NCI-H187 (cell line): ENCODE measurements at regions not wholly inside any gene's neighbourhood (a gene's known extent, or its start where the extent isn't known, plus 50 kb on each side); places are given as distances from the start of the nearest gene placed in this dataset.

Experiments used
- DNase-seq, 2 experiments: peaks; one replicate each; lab custom pipeline; 2025; lab: John Stamatoyannopoulos, UW

- no peak for DNase-seq
These were observed 62.0 kb downstream of the CNGA2 start for GRCh38 chrX:151796576-151796975.

DNA sequence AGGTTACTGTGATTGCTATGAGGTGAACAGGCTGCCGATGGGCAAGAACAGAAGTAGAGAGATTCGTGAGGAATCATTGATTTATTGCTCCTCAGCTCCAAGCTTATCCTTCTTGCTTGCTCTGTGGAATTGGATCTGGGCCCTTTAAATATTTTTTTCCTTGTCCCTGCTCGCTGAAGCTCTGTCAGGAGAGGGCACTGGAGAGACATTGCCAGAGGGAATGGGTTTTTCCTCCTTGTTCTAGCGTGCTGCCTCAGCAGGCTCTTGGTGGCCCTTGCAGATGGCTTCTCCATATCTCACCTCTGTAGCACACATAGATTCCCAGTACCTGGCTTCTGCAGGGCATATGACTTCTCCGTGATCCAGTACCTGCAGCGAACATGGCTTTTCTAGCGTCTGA lies 67.4 kb downstream of the CNGA2 start:
- DNase-seq, result no peak

DNA sequence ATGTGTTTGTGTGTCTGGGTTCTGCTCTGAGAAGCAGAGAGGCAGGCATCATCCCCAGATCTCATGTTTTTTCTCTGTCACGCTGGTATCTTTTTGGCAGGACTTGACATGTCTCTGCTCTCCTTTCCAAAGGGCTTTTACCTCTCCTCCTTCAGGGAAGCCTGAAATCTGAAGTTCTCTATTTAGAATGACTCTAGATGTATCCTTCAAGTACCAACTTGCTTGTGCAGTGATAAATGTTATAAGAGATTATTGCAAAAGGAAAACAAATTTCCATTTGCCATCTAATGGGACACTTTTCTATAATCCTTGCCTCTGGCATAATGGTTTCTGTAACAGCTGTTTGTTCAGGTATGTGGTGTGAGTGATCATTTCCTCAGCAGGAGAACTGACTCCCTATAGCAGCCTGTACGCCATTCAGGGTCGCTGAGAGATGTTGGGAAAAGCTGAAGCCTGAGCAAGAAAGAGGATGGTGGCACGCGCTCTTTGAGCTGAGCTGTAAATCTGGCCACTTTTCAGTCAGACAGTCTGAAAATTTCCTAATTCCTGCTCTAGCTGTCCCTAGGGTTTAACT lies 72.5 kb downstream of the CNGA2 start:
- no peak for DNase-seq

- DNase-seq, result no peak
These were observed 78.1 kb downstream of the CNGA2 start for GRCh38 chrX:151812661-151813060.

DNA sequence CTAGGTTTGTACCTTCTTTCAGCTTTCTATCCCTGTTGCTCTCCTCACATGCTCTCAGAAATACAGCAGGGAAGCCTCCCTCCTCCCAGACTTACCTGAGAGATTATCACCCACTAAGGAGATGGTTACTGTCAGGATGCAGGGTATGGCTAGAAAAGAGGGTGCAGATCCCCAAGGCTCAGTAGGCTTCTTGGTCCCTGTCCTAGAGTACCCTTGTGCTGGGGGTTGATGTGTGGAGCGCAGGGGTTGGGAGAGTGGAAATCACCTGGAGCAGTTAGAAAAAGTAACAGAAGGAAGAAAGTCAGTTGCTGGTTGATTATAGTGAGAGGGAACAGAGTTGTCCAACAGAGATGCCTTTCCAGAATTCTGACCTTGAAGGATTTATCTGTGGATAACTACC lies 80.2 kb downstream of the CNGA2 start:
- DNase-seq, result no peak

DNA sequence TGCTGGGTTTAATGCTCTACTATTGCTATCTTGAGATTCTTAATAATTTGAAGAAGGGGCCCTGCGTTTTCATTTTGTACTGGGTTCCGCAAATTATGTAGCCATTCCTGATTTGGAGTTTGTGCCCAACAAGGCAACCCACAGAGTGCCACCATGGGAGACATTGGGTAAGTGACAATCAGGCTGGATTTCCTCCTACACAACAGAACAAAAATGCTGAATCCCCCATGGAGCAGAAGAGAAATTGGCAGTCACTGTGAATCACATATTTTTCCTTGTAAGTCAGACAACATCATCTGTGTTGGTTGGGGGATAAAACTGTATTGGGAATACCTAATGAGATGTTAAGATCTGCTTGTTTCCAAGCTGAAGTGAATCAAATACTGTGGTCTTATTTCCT lies 80.9 kb downstream of the CNGA2 start:
- DNase-seq, result no peak

- no peak for DNase-seq
These were observed 82.4 kb downstream of the CNGA2 start for GRCh38 chrX:151816934-151817333.

DNA sequence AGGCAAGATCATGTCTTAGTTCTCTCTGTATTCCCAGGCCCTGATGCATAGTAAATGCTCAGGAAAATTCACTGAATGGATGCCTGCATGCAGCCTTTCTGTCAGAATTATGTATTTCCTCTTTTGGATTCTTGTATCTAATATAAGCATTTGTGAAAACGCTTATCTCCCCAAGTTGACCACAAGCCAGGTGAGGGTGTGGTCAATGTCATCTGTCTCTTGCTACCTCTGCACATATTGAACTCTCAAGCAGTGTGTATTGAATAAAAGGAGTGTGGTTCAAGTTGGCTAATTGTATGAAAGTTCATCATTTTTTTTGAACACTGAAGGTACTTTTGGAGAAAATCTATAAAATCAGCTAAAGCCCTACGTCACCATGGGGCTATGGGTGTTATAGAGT lies 84.3 kb downstream of the CNGA2 start:
- DNase-seq, result no peak

GRCh38 chrX:151821226-151821625 lies 86.7 kb downstream of the CNGA2 start:
- no peak for DNase-seq

GRCh38 chrX:151825007-151825406 lies 87.7 kb upstream of the MAGEA4 start:
- DNase-seq, result peak; percentile 36 to 62

DNA sequence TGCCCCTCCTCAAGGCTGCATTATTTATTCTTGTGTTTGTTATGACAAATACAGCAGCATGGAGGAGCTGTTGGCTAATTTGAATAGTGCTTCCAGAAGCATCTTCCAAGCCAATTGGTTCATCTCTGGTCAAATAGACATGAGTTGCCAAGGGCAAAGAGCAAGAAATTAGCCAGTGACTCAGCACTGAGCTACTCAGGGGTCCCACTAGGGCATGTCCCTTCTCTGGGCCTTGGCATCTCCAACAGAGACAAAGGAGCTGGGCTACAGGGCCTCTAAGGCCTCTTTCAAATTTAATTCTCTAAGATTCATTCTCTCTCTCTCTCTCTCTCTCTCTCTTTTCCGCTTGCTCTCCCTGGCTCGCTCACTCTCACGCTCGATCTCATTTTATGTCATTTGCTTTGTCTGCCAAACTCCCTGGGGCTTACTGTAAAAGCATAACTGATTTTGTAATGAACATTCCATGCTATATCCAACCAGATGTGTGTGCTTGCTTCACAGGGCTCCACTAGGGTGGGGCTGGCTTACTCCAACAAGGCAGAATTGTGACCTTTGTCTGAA lies 86.7 kb upstream of the MAGEA4 start:
- no peak for DNase-seq

GRCh38 chrX:151828439-151829080 lies 84.1 kb upstream of the MAGEA4 start:
- no peak for DNase-seq

- DNase-seq, result peak; percentile 46 to 63
These were observed 81.8 kb upstream of the MAGEA4 start for GRCh38 chrX:151830911-151831310.

- DNase-seq, result no peak
These were observed 60.4 kb upstream of the MAGEA4 start for GRCh38 chrX:151852294-151852693.

- no peak for DNase-seq
These were observed 57.8 kb upstream of the MAGEA4 start for GRCh38 chrX:151854726-151855495.

- no peak for DNase-seq
These were observed 53.2 kb upstream of the MAGEA4 start for GRCh38 chrX:151859481-151859880.

- no peak for DNase-seq
These were observed 51.9 kb upstream of the MAGEA4 start for GRCh38 chrX:151860827-151861226.
